Bronchial epithelial cell (primary cell): ENCODE measurements at regions not wholly inside any gene's neighbourhood (a gene's known extent, or its start where the extent isn't known, plus 50 kb on each side); places are given as distances from the start of the nearest gene placed in this dataset.

Experiments
- DNase-seq: peaks from one replicate; pipeline ENCODE4 v3.0.0-alpha.2; 2010; ENCODE audit warnings: low read depth
- FAIRE-seq: peaks from 2 replicates; lab custom pipeline; 2011; peaks lifted over from hg19 to GRCh38; lab: Jason Lieb, UNC
- H3K27me3 ChIP-seq: 2 replicates; pipeline ENCODE4 v1.5.1; 2011; ENCODE audit warnings: low read length; ENCODE audit not compliant: control insufficient read depth, insufficient read depth
- H3K36me3 ChIP-seq: 2 replicates; pipeline ENCODE4 v1.5.1; 2011; ENCODE audit warnings: low read length; ENCODE audit not compliant: control insufficient read depth, insufficient read depth
- H3K4me3 ChIP-seq: 2 replicates; pipeline ENCODE4 v1.5.1; 2011; ENCODE audit warnings: mild to moderate bottlenecking, low read depth, low read length, control low read depth
- CTCF ChIP-seq: IDR thresholded peaks from 2 replicates; pipeline ENCODE4 v1.5.1; 2011; ENCODE audit warnings: mild to moderate bottlenecking, moderate library complexity, low read length, control low read depth, inconsistent platforms; ENCODE audit not compliant: insufficient read depth, severe bottlenecking

GRCh38 chr20:41969656-41970055 is 351.5 kb upstream of the CHD6 start:
- no peaks in the 10 kb centered on the region for H3K27me3 ChIP-seq
- no peaks in the 10 kb centered on the region for H3K36me3 ChIP-seq
- TF ChIP-seq CTCF = no peak
- no peak overlapping the region for H3K4me3 ChIP-seq
- no peak for DNase-seq
- no peak for FAIRE-seq

GRCh38 chr20:41960166-41960565 is 342.0 kb upstream of the CHD6 start:
- TF ChIP-seq CTCF = no peak
- Histone ChIP-seq H3K4me3 (no peak overlapping the region), H3K36me3 (no peaks in the 10 kb centered on the region), H3K27me3 (no peaks in the 10 kb centered on the region)
- DNase-seq = no peak
- no peak for FAIRE-seq

GRCh38 chr20:41958391-41958790 is 340.2 kb upstream of the CHD6 start:
- DNase-seq (no peak), FAIRE-seq (no peak)
- H3K27me3 ChIP-seq = no peaks in the 10 kb centered on the region
- H3K4me3 ChIP-seq = no peak overlapping the region
- no peak for TF ChIP-seq CTCF
- H3K36me3 ChIP-seq = no peaks in the 10 kb centered on the region

GRCh38 chr20:41956338-41957074 is 338.3 kb upstream of the CHD6 start:
- FAIRE-seq = no peak
- no peak overlapping the region for H3K4me3 ChIP-seq
- DNase-seq = peak; percentile 1
- no peaks in the 10 kb centered on the region for H3K27me3 ChIP-seq
- TF ChIP-seq CTCF = no peak
- no peaks in the 10 kb centered on the region for H3K36me3 ChIP-seq

GRCh38 chr20:41952166-41952565 is 334.0 kb upstream of the CHD6 start:
- Histone ChIP-seq H3K4me3 (no peak overlapping the region), H3K36me3 (no peaks in the 10 kb centered on the region), H3K27me3 (no peaks in the 10 kb centered on the region)
- FAIRE-seq (no peak), DNase-seq (no peak)
- TF ChIP-seq CTCF = no peak

- DNase-seq = no peak
- Histone ChIP-seq H3K27me3 (no peaks in the 10 kb centered on the region), H3K36me3 (no peaks in the 10 kb centered on the region), H3K4me3 (no peak overlapping the region)
- TF ChIP-seq CTCF = no peak
- no peak for FAIRE-seq
Observed at GRCh38 chr20:41951615-41952014, 333.4 kb upstream of the CHD6 start.
